Fibroblast of lung (primary cell): ENCODE measurements at regions not wholly inside any gene's neighbourhood (a gene's known extent, or its start where the extent isn't known, plus 50 kb on each side); places are given as distances from the start of the nearest gene placed in this dataset.

Experiments used
- EZH2 ChIP-seq: IDR thresholded peaks from 2 replicates; pipeline ENCODE4 v1.5.1; 2012; ENCODE audit warnings: low read length, control low read depth, mild to moderate bottlenecking; ENCODE audit errors: missing control alignments
- TF ChIP-seq, protein P1 (sequence below), 2 donors: IDR thresholded peaks in 1 of 2; conservative IDR thresholded peaks in 1 of 2; 1 replicate in 1 of 2; 2 replicates in 1 of 2; pipeline ENCODE4 v1.5.1; 2011 to 2012; ENCODE audit warnings: low read length in 2 of 2, control low read depth in 1 of 2, inconsistent platforms in 1 of 2, low read depth in 1 of 2, mild to moderate bottlenecking in 1 of 2

DNA sequence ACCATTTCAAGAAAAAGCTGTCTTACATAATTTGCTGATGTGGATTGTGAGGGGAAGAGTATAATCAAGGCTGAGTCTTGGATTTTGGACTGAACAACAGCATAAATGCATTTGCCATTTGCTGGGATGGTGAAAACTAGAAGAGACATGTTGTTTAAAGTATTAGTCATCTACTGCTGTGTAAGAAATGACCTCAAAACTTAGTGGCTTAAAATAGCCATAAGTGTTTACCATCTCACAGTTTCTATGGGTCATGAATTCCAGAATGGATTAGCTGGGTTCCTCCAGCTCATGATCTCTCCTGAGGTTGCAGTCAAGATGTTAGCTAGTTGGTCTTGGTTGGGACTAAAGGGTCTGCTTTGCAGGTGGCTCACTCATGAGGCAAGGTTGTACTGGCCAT is 66.2 kb downstream of the SCN11A start:
- TF ChIP-seq, protein P1, sequence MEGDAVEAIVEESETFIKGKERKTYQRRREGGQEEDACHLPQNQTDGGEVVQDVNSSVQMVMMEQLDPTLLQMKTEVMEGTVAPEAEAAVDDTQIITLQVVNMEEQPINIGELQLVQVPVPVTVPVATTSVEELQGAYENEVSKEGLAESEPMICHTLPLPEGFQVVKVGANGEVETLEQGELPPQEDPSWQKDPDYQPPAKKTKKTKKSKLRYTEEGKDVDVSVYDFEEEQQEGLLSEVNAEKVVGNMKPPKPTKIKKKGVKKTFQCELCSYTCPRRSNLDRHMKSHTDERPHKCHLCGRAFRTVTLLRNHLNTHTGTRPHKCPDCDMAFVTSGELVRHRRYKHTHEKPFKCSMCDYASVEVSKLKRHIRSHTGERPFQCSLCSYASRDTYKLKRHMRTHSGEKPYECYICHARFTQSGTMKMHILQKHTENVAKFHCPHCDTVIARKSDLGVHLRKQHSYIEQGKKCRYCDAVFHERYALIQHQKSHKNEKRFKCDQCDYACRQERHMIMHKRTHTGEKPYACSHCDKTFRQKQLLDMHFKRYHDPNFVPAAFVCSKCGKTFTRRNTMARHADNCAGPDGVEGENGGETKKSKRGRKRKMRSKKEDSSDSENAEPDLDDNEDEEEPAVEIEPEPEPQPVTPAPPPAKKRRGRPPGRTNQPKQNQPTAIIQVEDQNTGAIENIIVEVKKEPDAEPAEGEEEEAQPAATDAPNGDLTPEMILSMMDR (conservative IDR thresholded peaks at IDR 0.05 in 1 of 2, IDR thresholded peaks at IDR 0.05 in 1 of 2; ENCODE audit: low read depth in 1 of 2, low read length in 2 of 2) = no peak
- no peak for TF ChIP-seq EZH2
